GM12878 (cell line): ENCODE measurements at regions not wholly inside any gene's neighbourhood (a gene's known extent, or its start where the extent isn't known, plus 50 kb on each side); places are given as distances from the start of the nearest gene placed in this dataset.

ENCODE experiments used
- ATAC-seq: fragments of 200-7000 bp; cut with Tn5 transposase; 3 replicates; pipeline ENCODE4 v1.9.1; 2020; ENCODE audit warnings: mild to moderate bottlenecking, moderate library complexity
- BruUV-seq: library from RNA; stranded (reverse); fragments of 400-500 nt; replicated peaks from 2 replicates; lab custom pipeline; 2021; lab: Mats Ljungman, UMichigan
- CTCF ChIA-PET: fragments of 300-600 bp; sonication (Branson Sonifier 250); formaldehyde crosslinking; extraction: SDS; loops from one replicate; lab custom pipeline; 2021; ENCODE audit warnings: inconsistent platforms; lab: Yijun Ruan, JAX
- POLR2A ChIA-PET: fragments of 350-600 bp; formaldehyde crosslinking; extraction: SDS; loops from one replicate; lab custom pipeline; 2021; ENCODE audit warnings: inconsistent platforms; lab: Charles Lee
- RAD21 ChIA-PET: fragments of 300-600 bp; sonication (Branson Sonifier 250); formaldehyde crosslinking; loops from one replicate; lab custom pipeline; 2023; ENCODE audit warnings: antibody characterized with exemption; ENCODE audit not compliant: unreplicated experiment; lab: Charles Lee
- SMC1A ChIA-PET: fragments of 300-600 bp; sonication (Branson Sonifier 250); formaldehyde crosslinking; loops from one replicate; lab custom pipeline; 2023; ENCODE audit not compliant: unreplicated experiment, uncharacterized antibody; lab: Charles Lee
- DNase-seq: peaks from one replicate; pipeline ENCODE4 v3.0.0-alpha.2; 2011; ENCODE audit warnings: low read depth, low spot score
- FAIRE-seq: peaks from 3 replicates; lab custom pipeline; 2011; peaks lifted over from hg19 to GRCh38; lab: Jason Lieb, UNC
- H2AFZ ChIP-seq: 2 replicates; pipeline ENCODE4 v1.6.0; 2011; ENCODE audit warnings: low read depth, low read length, control low read depth; ENCODE audit not compliant: control insufficient read depth
- H3K27ac ChIP-seq: 2 replicates; pipeline ENCODE4 v1.5.1; 2011; ENCODE audit warnings: control low read depth; ENCODE audit not compliant: control insufficient read depth, insufficient read depth
- H3K27me3 ChIP-seq, 2 experiments: replicated peaks in 1 of 2; 2 replicates each; pipeline versions ENCODE4 v1.6.0 to v1.6.1; 2011; ENCODE audit warnings: low read length in 1 of 2; ENCODE audit not compliant: control insufficient read depth in 2 of 2, insufficient read depth in 2 of 2
- H3K36me3 ChIP-seq, 2 experiments: 2 replicates each; pipeline ENCODE4 v1.5.1; 2011; ENCODE audit warnings: low read length in 1 of 2; ENCODE audit not compliant: control insufficient read depth in 2 of 2, insufficient read depth in 2 of 2
- H3K4me1 ChIP-seq: 2 replicates; pipeline ENCODE4 v1.6.1; 2011; ENCODE audit warnings: mild to moderate bottlenecking, low read length, moderate library complexity, mixed read lengths; ENCODE audit not compliant: control insufficient read depth, insufficient read depth
- H3K4me2 ChIP-seq: 2 replicates; pipeline ENCODE4 v1.6.0; 2011; ENCODE audit warnings: control low read depth; ENCODE audit not compliant: control insufficient read depth, insufficient read depth
- H3K4me3 ChIP-seq: fragments of 200-600 bp; sonication (generic); 2 replicates; pipeline ENCODE4 v1.5.1; 2016
- H3K79me2 ChIP-seq: 2 replicates; pipeline ENCODE4 v1.6.0; 2011; ENCODE audit warnings: low read length; ENCODE audit not compliant: control insufficient read depth, insufficient read depth
- H3K9ac ChIP-seq: 2 replicates; pipeline ENCODE4 v1.8.0; 2011; ENCODE audit warnings: low read length, control low read depth, mixed read lengths; ENCODE audit not compliant: control insufficient read depth, insufficient read depth
- H3K9me3 ChIP-seq: replicated peaks from 3 replicates; pipeline ENCODE4 v1.5.1; 2011; ENCODE audit warnings: mild to moderate bottlenecking, low read length; ENCODE audit not compliant: control insufficient read depth, insufficient read depth
- H4K20me1 ChIP-seq: 2 replicates; pipeline ENCODE4 v1.6.0; 2011; ENCODE audit not compliant: control insufficient read depth, insufficient read depth
- BHLHE40 ChIP-seq, 2 experiments: fragments of 450-650 bp in 1 of 2; IDR thresholded peaks; 2 replicates each; pipeline ENCODE4 v1.6.1; 2011 to 2017; ENCODE audit warnings: low read depth in 2 of 2, borderline replicate concordance in 1 of 2, improper control_type of control experiment in 1 of 2, low read length in 1 of 2, mild to moderate bottlenecking in 1 of 2
- BRCA1 ChIP-seq: IDR thresholded peaks from 2 replicates; pipeline ENCODE4 v1.6.1; 2011; ENCODE audit warnings: low read depth, low read length, improper control_type of control experiment
- IKZF1 ChIP-seq: fragments of 450-650 bp; conservative IDR thresholded peaks from 2 replicates; pipeline ENCODE4 v1.6.1; 2017; ENCODE audit warnings: antibody characterized with exemption, mild to moderate bottlenecking
- NFYB ChIP-seq: IDR thresholded peaks from 2 replicates; pipeline ENCODE4 v1.6.1; 2011; ENCODE audit warnings: low read depth, mild to moderate bottlenecking, low read length, improper control_type of control experiment, moderate library complexity; ENCODE audit not compliant: insufficient read depth
- RCOR1 ChIP-seq: conservative IDR thresholded peaks from 2 replicates; pipeline ENCODE4 v1.6.1; 2012; ENCODE audit warnings: low read depth, low read length, improper control_type of control experiment
- RELA ChIP-seq: fragments of 450-650 bp; IDR thresholded peaks from 2 replicates; pipeline ENCODE4 v1.8.0; 2014; ENCODE audit warnings: borderline replicate concordance; ENCODE audit not compliant: partially characterized antibody
- RFX5 ChIP-seq: IDR thresholded peaks from 2 replicates; pipeline ENCODE4 v1.6.1; 2011; ENCODE audit warnings: low read depth, low read length, improper control_type of control experiment
- WGBS: methylation state at CpG from one replicate; pipeline ENCODE4 v1.1.6; 2016; ENCODE audit warnings: low lambda C conversion rate; ENCODE audit not compliant: insufficient replicate concordance, insufficient coverage; ENCODE audit errors: missing lambda C conversion rate; 5-methylcytosine and 5-hydroxymethylcytosine counted together
- in situ Hi-C: fragments of 300-500 bp; cut with MboI; formaldehyde crosslinking; loops from 9 replicates; pipeline ENCODE4 v1.14.3; 2018; ENCODE audit warnings: mixed read lengths
- intact Hi-C: fragments of 100-400 bp; cut with micrococcal nuclease; formaldehyde crosslinking; loops from one replicate; pipeline ENCODE4 v1.14.2; 2022; ENCODE audit not compliant: unreplicated experiment
- TF ChIP-seq, protein P1 (sequence below): fragments of 450-650 bp; IDR thresholded peaks from 2 replicates; pipeline ENCODE4 v1.6.1; 2016; ENCODE audit warnings: mild to moderate bottlenecking
- TF ChIP-seq, protein P2 (sequence below): fragments of 450-650 bp; formaldehyde crosslinking; IDR thresholded peaks from 2 replicates; pipeline ENCODE4 v1.4.0; 2020; ENCODE audit warnings: mild to moderate bottlenecking, moderate library complexity
- TF ChIP-seq, protein P3 (sequence below): fragments of 450-650 bp; formaldehyde crosslinking; IDR thresholded peaks from 2 replicates; pipeline ENCODE4 v1.4.0; 2022; ENCODE audit warnings: mild to moderate bottlenecking, moderate library complexity
- TF ChIP-seq, protein P4 (sequence below): fragments of 450-650 bp; IDR thresholded peaks from 2 replicates; pipeline ENCODE4 v1.6.1; 2018; ENCODE audit warnings: mild to moderate bottlenecking, low read depth, moderate library complexity; ENCODE audit not compliant: partially characterized antibody
- TF ChIP-seq, protein P5 (sequence below): IDR thresholded peaks from 2 replicates; pipeline ENCODE4 v1.6.1; 2011; ENCODE audit warnings: low read depth, mild to moderate bottlenecking, low read length, moderate library complexity, borderline replicate concordance; ENCODE audit errors: extremely low read depth

DNA sequence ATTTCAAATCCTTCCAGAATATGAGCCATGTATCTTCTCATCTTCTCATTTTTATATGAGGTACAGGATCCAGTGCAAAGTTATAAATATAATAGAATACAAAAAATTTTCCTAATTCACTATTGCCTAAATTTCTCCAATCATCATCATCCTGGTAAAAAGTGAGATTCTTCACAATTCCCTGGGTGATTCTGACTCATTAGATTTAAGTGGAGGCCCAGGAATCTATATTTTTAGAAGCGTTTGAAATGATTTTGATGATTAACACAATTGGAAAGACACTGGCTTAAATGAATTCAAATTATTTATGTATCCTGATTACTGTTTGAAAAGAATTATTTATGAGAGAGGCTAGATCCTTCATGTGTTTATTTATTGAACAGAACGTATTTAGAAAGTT lies 380.3 kb upstream of the PDE3A start:
- intact Hi-C loops: no loop called here
- ATAC-seq: no peak
- Histone ChIP-seq H3K27me3 (no peaks in the 10 kb centered on the region), H3K27ac (no peak overlapping the region), H2AFZ (no peak overlapping the region), H3K9ac (no peak overlapping the region), H3K4me2 (no peak overlapping the region), H3K4me1 (no peaks in the 10 kb centered on the region), H3K79me2 (no peaks in the 10 kb centered on the region), H4K20me1 (no peaks in the 10 kb centered on the region), H3K36me3 (no peaks in the 10 kb centered on the region), H3K9me3 (no peaks in the 10 kb centered on the region), H3K4me3 (no peak overlapping the region)
- FAIRE-seq: no peak
- no peak for DNase-seq
- ChIA-PET RAD21 (no interaction called here), POLR2A (interaction anchor here (0.6 kb wide), 1 partner anchor 114 kb away, joined by 3 read pairs; no protein-coding TSS in a partner anchor), SMC1A (no interaction called here), CTCF (interaction anchor here (1.2 kb wide), 1 partner anchor 72 kb away, joined by 3 read pairs; no protein-coding TSS in a partner anchor)
- in situ Hi-C loops: no loop called here
- WGBS: 22% methylated on average over 2 of the region's 2 CpGs
- no TSS peak for BruUV-seq
- TF ChIP-seq, protein P1, sequence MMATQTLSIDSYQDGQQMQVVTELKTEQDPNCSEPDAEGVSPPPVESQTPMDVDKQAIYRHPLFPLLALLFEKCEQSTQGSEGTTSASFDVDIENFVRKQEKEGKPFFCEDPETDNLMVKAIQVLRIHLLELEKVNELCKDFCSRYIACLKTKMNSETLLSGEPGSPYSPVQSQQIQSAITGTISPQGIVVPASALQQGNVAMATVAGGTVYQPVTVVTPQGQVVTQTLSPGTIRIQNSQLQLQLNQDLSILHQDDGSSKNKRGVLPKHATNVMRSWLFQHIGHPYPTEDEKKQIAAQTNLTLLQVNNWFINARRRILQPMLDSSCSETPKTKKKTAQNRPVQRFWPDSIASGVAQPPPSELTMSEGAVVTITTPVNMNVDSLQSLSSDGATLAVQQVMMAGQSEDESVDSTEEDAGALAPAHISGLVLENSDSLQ: no peak
- TF ChIP-seq, protein P2, sequence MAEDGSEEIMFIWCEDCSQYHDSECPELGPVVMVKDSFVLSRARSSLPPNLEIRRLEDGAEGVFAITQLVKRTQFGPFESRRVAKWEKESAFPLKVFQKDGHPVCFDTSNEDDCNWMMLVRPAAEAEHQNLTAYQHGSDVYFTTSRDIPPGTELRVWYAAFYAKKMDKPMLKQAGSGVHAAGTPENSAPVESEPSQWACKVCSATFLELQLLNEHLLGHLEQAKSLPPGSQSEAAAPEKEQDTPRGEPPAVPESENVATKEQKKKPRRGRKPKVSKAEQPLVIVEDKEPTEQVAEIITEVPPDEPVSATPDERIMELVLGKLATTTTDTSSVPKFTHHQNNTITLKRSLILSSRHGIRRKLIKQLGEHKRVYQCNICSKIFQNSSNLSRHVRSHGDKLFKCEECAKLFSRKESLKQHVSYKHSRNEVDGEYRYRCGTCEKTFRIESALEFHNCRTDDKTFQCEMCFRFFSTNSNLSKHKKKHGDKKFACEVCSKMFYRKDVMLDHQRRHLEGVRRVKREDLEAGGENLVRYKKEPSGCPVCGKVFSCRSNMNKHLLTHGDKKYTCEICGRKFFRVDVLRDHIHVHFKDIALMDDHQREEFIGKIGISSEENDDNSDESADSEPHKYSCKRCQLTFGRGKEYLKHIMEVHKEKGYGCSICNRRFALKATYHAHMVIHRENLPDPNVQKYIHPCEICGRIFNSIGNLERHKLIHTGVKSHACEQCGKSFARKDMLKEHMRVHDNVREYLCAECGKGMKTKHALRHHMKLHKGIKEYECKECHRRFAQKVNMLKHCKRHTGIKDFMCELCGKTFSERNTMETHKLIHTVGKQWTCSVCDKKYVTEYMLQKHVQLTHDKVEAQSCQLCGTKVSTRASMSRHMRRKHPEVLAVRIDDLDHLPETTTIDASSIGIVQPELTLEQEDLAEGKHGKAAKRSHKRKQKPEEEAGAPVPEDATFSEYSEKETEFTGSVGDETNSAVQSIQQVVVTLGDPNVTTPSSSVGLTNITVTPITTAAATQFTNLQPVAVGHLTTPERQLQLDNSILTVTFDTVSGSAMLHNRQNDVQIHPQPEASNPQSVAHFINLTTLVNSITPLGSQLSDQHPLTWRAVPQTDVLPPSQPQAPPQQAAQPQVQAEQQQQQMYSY: no peak
- no peak for TF ChIP-seq RFX5
- no peak for TF ChIP-seq NFYB
- TF ChIP-seq RELA: no peak
- no peak for TF ChIP-seq IKZF1
- TF ChIP-seq, protein P3, sequence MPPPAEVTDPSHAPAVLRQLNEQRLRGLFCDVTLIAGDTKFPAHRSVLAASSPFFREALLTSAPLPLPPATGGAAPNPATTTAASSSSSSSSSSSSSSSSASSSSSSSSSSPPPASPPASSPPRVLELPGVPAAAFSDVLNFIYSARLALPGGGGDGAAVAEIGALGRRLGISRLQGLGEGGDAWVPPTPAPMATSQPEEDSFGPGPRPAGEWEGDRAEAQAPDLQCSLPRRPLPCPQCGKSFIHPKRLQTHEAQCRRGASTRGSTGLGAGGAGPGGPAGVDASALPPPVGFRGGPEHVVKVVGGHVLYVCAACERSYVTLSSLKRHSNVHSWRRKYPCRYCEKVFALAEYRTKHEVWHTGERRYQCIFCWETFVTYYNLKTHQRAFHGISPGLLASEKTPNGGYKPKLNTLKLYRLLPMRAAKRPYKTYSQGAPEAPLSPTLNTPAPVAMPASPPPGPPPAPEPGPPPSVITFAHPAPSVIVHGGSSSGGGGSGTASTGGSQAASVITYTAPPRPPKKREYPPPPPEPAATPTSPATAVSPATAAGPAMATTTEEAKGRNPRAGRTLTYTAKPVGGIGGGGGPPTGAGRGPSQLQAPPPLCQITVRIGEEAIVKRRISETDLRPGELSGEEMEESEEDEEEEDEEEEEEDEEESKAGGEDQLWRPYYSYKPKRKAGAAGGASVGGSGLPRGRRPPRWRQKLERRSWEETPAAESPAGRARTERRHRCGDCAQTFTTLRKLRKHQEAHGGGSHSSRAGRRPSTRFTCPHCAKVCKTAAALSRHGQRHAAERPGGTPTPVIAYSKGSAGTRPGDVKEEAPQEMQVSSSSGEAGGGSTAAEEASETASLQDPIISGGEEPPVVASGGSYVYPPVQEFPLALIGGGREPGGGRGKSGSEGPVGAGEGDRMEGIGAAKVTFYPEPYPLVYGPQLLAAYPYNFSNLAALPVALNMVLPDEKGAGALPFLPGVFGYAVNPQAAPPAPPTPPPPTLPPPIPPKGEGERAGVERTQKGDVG (CRISPR knock-in tag): no peak
- no peak for TF ChIP-seq BRCA1
- TF ChIP-seq RCOR1: no peak
- TF ChIP-seq, protein P4, sequence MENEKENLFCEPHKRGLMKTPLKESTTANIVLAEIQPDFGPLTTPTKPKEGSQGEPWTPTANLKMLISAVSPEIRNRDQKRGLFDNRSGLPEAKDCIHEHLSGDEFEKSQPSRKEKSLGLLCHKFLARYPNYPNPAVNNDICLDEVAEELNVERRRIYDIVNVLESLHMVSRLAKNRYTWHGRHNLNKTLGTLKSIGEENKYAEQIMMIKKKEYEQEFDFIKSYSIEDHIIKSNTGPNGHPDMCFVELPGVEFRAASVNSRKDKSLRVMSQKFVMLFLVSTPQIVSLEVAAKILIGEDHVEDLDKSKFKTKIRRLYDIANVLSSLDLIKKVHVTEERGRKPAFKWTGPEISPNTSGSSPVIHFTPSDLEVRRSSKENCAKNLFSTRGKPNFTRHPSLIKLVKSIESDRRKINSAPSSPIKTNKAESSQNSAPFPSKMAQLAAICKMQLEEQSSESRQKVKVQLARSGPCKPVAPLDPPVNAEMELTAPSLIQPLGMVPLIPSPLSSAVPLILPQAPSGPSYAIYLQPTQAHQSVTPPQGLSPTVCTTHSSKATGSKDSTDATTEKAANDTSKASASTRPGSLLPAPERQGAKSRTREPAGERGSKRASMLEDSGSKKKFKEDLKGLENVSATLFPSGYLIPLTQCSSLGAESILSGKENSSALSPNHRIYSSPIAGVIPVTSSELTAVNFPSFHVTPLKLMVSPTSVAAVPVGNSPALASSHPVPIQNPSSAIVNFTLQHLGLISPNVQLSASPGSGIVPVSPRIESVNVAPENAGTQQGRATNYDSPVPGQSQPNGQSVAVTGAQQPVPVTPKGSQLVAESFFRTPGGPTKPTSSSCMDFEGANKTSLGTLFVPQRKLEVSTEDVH: no peak
- TF ChIP-seq BHLHE40 (IDR thresholded peaks at IDR 0.05; ENCODE audit: borderline replicate concordance in 1 of 2, low read depth in 2 of 2, low read length in 1 of 2): no peak
- TF ChIP-seq, protein P5, sequence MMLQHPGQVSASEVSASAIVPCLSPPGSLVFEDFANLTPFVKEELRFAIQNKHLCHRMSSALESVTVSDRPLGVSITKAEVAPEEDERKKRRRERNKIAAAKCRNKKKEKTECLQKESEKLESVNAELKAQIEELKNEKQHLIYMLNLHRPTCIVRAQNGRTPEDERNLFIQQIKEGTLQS: no peak
